B cell (primary cell): ENCODE measurements at regions not wholly inside any gene's neighbourhood (a gene's known extent, or its start where the extent isn't known, plus 50 kb on each side); places are given as distances from the start of the nearest gene placed in this dataset.

Source experiments
- ATAC-seq: fragments of 200-7000 bp; cut with Tn5 transposase; one replicate; pipeline ENCODE4 v1.10.0; 2021; ENCODE audit warnings: low read depth, mild to moderate bottlenecking, moderate number of reproducible peaks, moderate library complexity
- CTCF ChIA-PET: fragments of 350-600 bp; sonication (Branson Sonifier 250); formaldehyde crosslinking; loops from one replicate; lab custom pipeline; 2021; ENCODE audit warnings: antibody characterized with exemption, inconsistent platforms; lab: Charles Lee
- POLR2A ChIA-PET: fragments of 350-600 bp; sonication (Branson Sonifier 250); formaldehyde crosslinking; loops from one replicate; lab custom pipeline; 2021; ENCODE audit warnings: antibody characterized with exemption; lab: Charles Lee
- DNase-seq: peaks from one replicate; pipeline ENCODE4 v3.0.0; 2013
- H2AFZ ChIP-seq: 2 replicates; pipeline ENCODE4 v1.6.1; 2012; ENCODE audit warnings: mild to moderate bottlenecking, low read depth, low read length; ENCODE audit not compliant: insufficient read depth, poor library complexity, severe bottlenecking
- H3K27ac ChIP-seq, 2 donors: 1 replicate in 1 of 2; 2 replicates in 1 of 2; pipeline ENCODE4 v1.5.1; 2012 to 2013; ENCODE audit warnings: low read length in 2 of 2, mild to moderate bottlenecking in 2 of 2, moderate library complexity in 1 of 2
- H3K27me3 ChIP-seq, 4 experiments: fragments of 200-600 bp in 1 of 4; sonication (generic) in 1 of 4; replicated peaks in 1 of 4; 1 replicate in 2 of 4; 2 replicates in 2 of 4; pipeline versions ENCODE4 v1.6.1 to v1.7.0; 2013 to 2016; ENCODE audit warnings: low read length in 3 of 4, mild to moderate bottlenecking in 2 of 4, mixed read lengths in 1 of 4, moderate library complexity in 1 of 4; ENCODE audit not compliant: insufficient read depth in 4 of 4, control insufficient read depth in 3 of 4; ENCODE audit errors: control extremely low read depth in 1 of 4
- H3K36me3 ChIP-seq, 2 experiments: replicated peaks in 1 of 2; 1 replicate in 1 of 2; 2 replicates in 1 of 2; pipeline versions ENCODE4 v1.6.1 to v1.7.1; 2013; ENCODE audit warnings: low read length in 1 of 2; ENCODE audit not compliant: insufficient read depth in 2 of 2, control insufficient read depth in 1 of 2; ENCODE audit errors: control extremely low read depth in 1 of 2, extremely low read depth in 1 of 2
- H3K4me1 ChIP-seq, 2 donors: fragments of 200-600 bp in 1 of 2; sonication (generic) in 1 of 2; 1 replicate in 1 of 2; 2 replicates in 1 of 2; pipeline versions ENCODE4 v1.5.1 to v1.6.1; 2013 to 2017; ENCODE audit warnings: low read length in 2 of 2; ENCODE audit not compliant: control insufficient read depth in 2 of 2, insufficient read depth in 2 of 2
- H3K4me2 ChIP-seq: replicated peaks from 2 replicates; pipeline ENCODE3; 2012; ENCODE audit warnings: mild to moderate bottlenecking, low read depth, low read length; ENCODE audit not compliant: poor library complexity, severe bottlenecking
- H3K4me3 ChIP-seq, 5 experiments: fragments of 200-600 bp in 1 of 5; sonication (generic) in 1 of 5; 1 replicate in 3 of 5; 2 replicates in 2 of 5; pipeline versions ENCODE4 v1.5.1 to v1.7.0; 2011 to 2016; ENCODE audit warnings: low read length in 4 of 5, mild to moderate bottlenecking in 4 of 5, low read depth in 2 of 5, control low read depth in 1 of 5, moderate library complexity in 1 of 5; ENCODE audit not compliant: insufficient read depth in 1 of 5; ENCODE audit errors: control extremely low read depth in 1 of 5, extremely low read depth in 1 of 5
- H3K79me2 ChIP-seq: fragments of 200-600 bp; sonication (generic); one replicate; pipeline ENCODE4 v1.6.0; 2016; ENCODE audit warnings: low read length; ENCODE audit not compliant: control insufficient read depth, insufficient read depth
- H3K9ac ChIP-seq: fragments of 200-600 bp; sonication (generic); 2 replicates; pipeline ENCODE4 v1.6.1; 2017; ENCODE audit warnings: mild to moderate bottlenecking, low read length, moderate library complexity
- H3K9me3 ChIP-seq, 3 donors: one replicate each; pipeline versions ENCODE4 v1.6.1 to v1.7.1; 2013; ENCODE audit warnings: low read length in 2 of 3; ENCODE audit not compliant: control insufficient read depth in 2 of 3, insufficient read depth in 1 of 3; ENCODE audit errors: control extremely low read depth in 1 of 3
- H4K20me1 ChIP-seq: 2 replicates; pipeline ENCODE4 v1.6.0; 2012; ENCODE audit warnings: mild to moderate bottlenecking, low read length; ENCODE audit not compliant: insufficient read depth, control insufficient read depth, poor library complexity, severe bottlenecking
- H3K27ac Mint-ChIP-seq: one replicate; pipeline ENCODE4 v1.8.0; 2021; ENCODE audit warnings: mixed read lengths
- H3K27me3 Mint-ChIP-seq: one replicate; pipeline ENCODE4 v1.8.0; 2021; ENCODE audit warnings: mixed read lengths
- H3K4me1 Mint-ChIP-seq: one replicate; pipeline ENCODE4 v1.8.0; 2021; ENCODE audit warnings: mixed read lengths
- H3K4me3 Mint-ChIP-seq: one replicate; pipeline ENCODE4 v1.8.0; 2021; ENCODE audit warnings: mixed read lengths
- H3K9me3 Mint-ChIP-seq: one replicate; pipeline ENCODE4 v1.8.0; 2022; ENCODE audit warnings: mixed read lengths; ENCODE audit not compliant: insufficient read depth
- EZH2 ChIP-seq: IDR thresholded peaks from 2 replicates; pipeline ENCODE4 v1.6.1; 2012; ENCODE audit warnings: borderline replicate concordance, low read depth, mild to moderate bottlenecking, moderate library complexity, low read length; ENCODE audit not compliant: insufficient read depth, poor library complexity, severe bottlenecking
- WGBS: methylation state at CpG from one replicate; pipeline ENCODE4 v1.1.5; 2013; ENCODE audit warnings: missing lambda C conversion rate; ENCODE audit not compliant: insufficient coverage; 5-methylcytosine and 5-hydroxymethylcytosine counted together
- intact Hi-C: fragments of 100-400 bp; cut with micrococcal nuclease; formaldehyde crosslinking; loops from one replicate; pipeline ENCODE4 v1.10.0; 2022
- TF ChIP-seq, protein P1 (sequence below): fragments of 200-600 bp; IDR thresholded peaks from one replicate; pipeline ENCODE4 v1.8.0; 2022; ENCODE audit warnings: antibody characterized with exemption, mild to moderate bottlenecking

DNA sequence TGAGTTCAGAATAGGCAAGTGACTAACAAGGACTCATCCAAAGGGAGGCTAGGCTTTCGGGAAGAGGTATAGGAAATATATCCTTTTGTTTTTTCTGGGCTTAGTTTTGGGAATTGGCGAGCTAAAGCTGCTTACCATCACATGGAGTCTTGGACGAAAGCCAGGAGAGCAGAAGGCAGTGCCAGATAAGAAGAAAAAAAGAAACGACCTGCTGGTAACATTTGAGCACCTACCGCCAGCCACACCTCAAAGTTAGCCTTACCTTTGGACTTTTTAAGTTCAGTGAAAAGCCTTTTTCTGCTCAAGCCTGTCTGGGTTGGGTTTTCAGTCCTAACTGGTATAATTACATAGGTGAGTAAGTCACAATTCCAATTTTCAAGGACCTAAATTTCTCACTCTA lies 85.1 kb upstream of the LCORL start:
- Histone ChIP-seq H2AFZ (no peak overlapping the region), H3K4me2 (no peak overlapping the region), H4K20me1 (no peaks in the 10 kb centered on the region), H3K79me2 (no peaks in the 10 kb centered on the region), H3K27me3 (peaks cover 0 to 3% (median 0%) of the 10 kb centered on the region in 4 experiments), H3K4me1 (no peaks in the 10 kb centered on the region), H3K36me3 (no peaks in the 10 kb centered on the region), H3K9ac (no peak overlapping the region), H3K27ac (no peak overlapping the region), H3K4me3 (no peak overlapping the region), H3K9me3 (no peaks in the 10 kb centered on the region)
- ATAC-seq (no peak), DNase-seq (no peak)
- H3K9me3 Mint-ChIP-seq: no peaks in the 10 kb centered on the region
- TF ChIP-seq, protein P1, sequence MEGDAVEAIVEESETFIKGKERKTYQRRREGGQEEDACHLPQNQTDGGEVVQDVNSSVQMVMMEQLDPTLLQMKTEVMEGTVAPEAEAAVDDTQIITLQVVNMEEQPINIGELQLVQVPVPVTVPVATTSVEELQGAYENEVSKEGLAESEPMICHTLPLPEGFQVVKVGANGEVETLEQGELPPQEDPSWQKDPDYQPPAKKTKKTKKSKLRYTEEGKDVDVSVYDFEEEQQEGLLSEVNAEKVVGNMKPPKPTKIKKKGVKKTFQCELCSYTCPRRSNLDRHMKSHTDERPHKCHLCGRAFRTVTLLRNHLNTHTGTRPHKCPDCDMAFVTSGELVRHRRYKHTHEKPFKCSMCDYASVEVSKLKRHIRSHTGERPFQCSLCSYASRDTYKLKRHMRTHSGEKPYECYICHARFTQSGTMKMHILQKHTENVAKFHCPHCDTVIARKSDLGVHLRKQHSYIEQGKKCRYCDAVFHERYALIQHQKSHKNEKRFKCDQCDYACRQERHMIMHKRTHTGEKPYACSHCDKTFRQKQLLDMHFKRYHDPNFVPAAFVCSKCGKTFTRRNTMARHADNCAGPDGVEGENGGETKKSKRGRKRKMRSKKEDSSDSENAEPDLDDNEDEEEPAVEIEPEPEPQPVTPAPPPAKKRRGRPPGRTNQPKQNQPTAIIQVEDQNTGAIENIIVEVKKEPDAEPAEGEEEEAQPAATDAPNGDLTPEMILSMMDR: no peak
- TF ChIP-seq EZH2: no peak
- intact Hi-C loops: no loop called here
- 79% methylated on average over 3 of the region's 5 CpGs for WGBS
- CTCF ChIA-PET: no interaction called here
- no peaks in the 10 kb centered on the region for H3K4me1 Mint-ChIP-seq
- no peak overlapping the region for H3K4me3 Mint-ChIP-seq
- no peak overlapping the region for H3K27ac Mint-ChIP-seq
- no peaks in the 10 kb centered on the region for H3K27me3 Mint-ChIP-seq
- POLR2A ChIA-PET: no interaction called here

DNA sequence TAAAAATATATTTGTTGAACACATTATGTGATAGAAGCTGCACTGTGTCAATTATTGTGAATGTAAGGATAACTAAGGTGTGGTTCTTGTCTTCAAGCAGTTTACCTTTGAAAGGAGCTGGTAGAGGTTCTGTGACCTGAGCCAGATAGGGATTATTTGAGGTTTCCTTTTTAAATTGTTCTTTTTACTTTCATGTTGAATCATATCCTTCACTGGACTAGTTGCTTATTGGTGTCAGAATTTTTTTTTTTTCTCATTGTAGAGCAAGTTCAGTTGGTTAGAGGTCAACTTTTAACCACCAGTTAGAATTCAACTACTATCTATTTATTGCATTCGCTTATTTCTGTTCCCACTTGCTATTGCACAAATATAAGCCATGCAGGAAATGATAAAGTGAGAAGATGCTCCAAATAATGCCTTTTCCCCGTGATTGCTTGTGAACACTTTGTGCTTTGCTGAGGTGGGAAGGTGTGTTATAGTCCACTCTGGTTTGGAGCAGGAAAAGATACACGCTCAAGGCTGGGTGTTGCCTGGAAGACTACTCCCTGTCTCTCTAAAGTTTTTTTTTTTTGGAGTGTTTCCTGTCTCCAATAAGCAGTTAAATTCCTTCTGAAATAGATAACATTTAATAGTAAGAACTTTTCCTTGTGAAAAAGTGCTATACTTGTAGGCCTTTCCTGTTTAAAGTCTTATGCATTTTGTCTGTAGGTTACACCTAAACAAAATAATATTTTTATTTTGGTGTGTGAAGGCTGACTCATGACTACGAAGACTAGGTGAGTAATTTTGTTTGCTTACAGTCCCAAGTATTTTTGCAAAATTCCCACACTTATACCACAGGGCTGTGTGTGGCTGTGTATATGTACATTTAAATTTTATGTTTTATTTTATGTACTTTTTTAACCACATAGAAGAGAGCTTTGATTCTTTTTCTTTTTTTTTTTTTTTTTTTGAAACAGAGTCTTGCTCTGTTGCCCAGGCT lies 83.8 kb upstream of the LCORL start:
- ChIA-PET CTCF (interaction anchor here (0.6 kb wide), 1 partner anchor 622 kb away, joined by 4 read pairs; no protein-coding TSS in a partner anchor), POLR2A (no interaction called here)
- H3K4me3 ChIP-seq: no peak overlapping the region
- intact Hi-C loops: no loop called here
- no peak for TF ChIP-seq EZH2
- TF ChIP-seq, protein P1: no peak
- H3K9me3 ChIP-seq: no peaks in the 10 kb centered on the region
- Mint-ChIP-seq H3K9me3 (no peaks in the 10 kb centered on the region), H3K27ac (no peak overlapping the region), H3K27me3 (no peaks in the 10 kb centered on the region), H3K4me1 (peaks cover 4% of the 10 kb centered on the region), H3K4me3 (no peak overlapping the region)
- DNase-seq (no peak), ATAC-seq (no peak)
- no peak overlapping the region for H3K27ac ChIP-seq
- no peaks in the 10 kb centered on the region for H3K4me1 ChIP-seq
- no peaks in the 10 kb centered on the region for H3K79me2 ChIP-seq
- no peaks in the 10 kb centered on the region for H3K36me3 ChIP-seq
- no CpG with 5 or more reads among the region's 4 CpGs for WGBS
- no peak overlapping the region for H3K4me2 ChIP-seq
- H2AFZ ChIP-seq: no peak overlapping the region
- H3K27me3 ChIP-seq: no peaks in the 10 kb centered on the region
- no peak overlapping the region for H3K9ac ChIP-seq
- no peaks in the 10 kb centered on the region for H4K20me1 ChIP-seq
